Right cardiac atrium (tissue), 5 donors: ENCODE measurements at regions not wholly inside any gene's neighbourhood (a gene's known extent, or its start where the extent isn't known, plus 50 kb on each side); places are given as distances from the start of the nearest gene placed in this dataset.
A peak's percentile ranks its signal among the peaks of the same experiment; 100 is the strongest.
"Not testable (repeated sequence)": the region's sequence is repeated elsewhere in the genome, so short reads cannot be mapped to it uniquely, and the experiment has no call there.

Source experiments
- ATAC-seq, 2 donors: fragments of 200-7000 bp; cut with Tn5 transposase; one replicate each; pipeline versions ENCODE4 v1.8.0 to v1.9.1; 2020; ENCODE audit warnings: moderate library complexity in 2 of 2, mild to moderate bottlenecking in 1 of 2
- DNase-seq, 3 donors: peaks; one replicate each; pipeline ENCODE4 v3.0.0-alpha.2; 2020
- H3K27ac ChIP-seq: one replicate; pipeline ENCODE4 v1.5.1; 2013; ENCODE audit warnings: mild to moderate bottlenecking, low read length, control low read depth, moderate library complexity
- H3K27me3 ChIP-seq: one replicate; pipeline ENCODE4 v1.6.1; 2013; ENCODE audit not compliant: control insufficient read depth, insufficient read depth
- H3K4me1 ChIP-seq: one replicate; pipeline ENCODE4 v1.6.1; 2013; ENCODE audit warnings: low read length; ENCODE audit not compliant: control insufficient read depth, insufficient read depth
- H3K4me3 ChIP-seq: one replicate; pipeline ENCODE4 v1.5.1; 2013; ENCODE audit warnings: low read length, control low read depth
- H3K9me3 ChIP-seq: one replicate; pipeline ENCODE4 v1.6.1; 2013; ENCODE audit warnings: low read length; ENCODE audit not compliant: control insufficient read depth
- WGBS: extraction: QIAGEN DNeasy Blood & Tissue Kit; methylation state at CpG from one replicate; pipeline ENCODE4 v1.1.7; 2013; 5-methylcytosine and 5-hydroxymethylcytosine counted together
- intact Hi-C, 4 donors: fragments of 100-400 bp; cut with DNase I; formaldehyde crosslinking; loops; one replicate each; pipeline versions ENCODE4 v1.11.0 to v1.14.0; 2022 to 2023
- donor health status: healthy with polysubstance abuse.
- donor health status: DM: no; HTN: yes; CAD: no.
- donor health status: DM: no; HTN: no; CAD: no.
- donor health status: DM: no; HTN: yes; CAD: no; lungs with severe emphysema.
- donor health status: DM: yes; HTN: yes; CAD: no.

DNA sequence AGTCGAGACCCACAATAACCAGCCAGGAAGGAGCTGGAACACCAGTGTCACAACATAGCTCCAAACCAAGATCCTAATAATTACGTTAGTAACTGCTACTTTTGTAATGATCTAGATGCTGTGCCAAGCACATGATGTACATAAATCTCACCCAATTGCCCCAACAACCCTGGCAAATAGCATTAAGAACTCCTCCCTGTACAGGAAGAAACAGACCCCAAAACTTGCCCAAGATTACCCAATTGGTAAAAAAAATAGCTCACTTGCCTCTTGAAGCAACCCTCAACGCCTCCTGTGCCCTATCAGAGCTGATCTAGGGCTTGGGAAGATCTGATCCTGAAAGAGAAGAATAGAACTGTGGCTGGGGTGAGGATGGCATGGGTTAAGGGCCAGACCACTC lies 628.7 kb upstream of the AUTS2 start:
- WGBS: 92% methylated on average over 3 of the region's 3 CpGs
- Histone ChIP-seq H3K9me3 (no peaks in the 10 kb centered on the region), H3K4me1 (no peaks in the 10 kb centered on the region), H3K27me3 (no peaks in the 10 kb centered on the region), H3K27ac (no peak overlapping the region), H3K4me3 (no peak overlapping the region)
- ATAC-seq (no peak), DNase-seq (no peak)
- intact Hi-C loops: no loop called here

DNA sequence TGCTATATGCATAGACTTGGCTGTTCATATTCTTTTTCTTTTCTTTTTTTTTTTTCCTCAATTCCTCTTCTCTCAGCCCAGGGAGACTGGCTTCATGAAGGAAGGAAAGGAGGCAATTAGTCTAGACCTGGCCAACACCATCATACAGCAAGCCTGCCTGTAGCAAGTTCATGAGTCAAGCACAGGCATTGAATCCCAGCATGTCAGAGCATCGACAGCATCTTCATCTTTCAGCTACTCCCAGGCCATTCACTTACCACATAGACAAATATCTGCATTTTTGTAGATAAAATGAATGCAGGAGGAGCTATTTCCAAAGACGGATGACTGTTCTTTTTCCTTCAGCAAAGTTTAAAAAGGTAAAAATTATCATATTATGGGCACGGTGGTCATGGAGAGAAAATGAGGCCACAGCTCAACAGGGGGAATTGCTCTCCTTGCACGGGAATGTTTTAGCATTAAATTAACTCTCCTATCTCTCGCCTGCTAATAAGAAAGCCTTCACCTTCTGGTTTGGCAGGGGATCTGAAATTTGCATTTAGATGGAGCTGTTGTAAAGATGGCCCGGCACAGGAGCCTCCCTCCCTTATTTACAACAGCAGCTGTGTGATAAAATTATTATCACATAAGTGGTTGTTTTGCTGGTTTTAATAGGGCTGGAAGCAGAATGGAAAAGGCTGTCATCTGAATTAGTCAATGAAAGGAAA lies 626.5 kb upstream of the AUTS2 start:
- ATAC-seq (no peak), DNase-seq (no peak)
- no peaks in the 10 kb centered on the region for H3K27me3 ChIP-seq
- 64% methylated on average over 6 of the region's 6 CpGs for WGBS
- no peak overlapping the region for H3K27ac ChIP-seq
- H3K4me3 ChIP-seq: no peak overlapping the region
- no peaks in the 10 kb centered on the region for H3K9me3 ChIP-seq
- no peaks in the 10 kb centered on the region for H3K4me1 ChIP-seq
- intact Hi-C loops: no loop called here

DNA sequence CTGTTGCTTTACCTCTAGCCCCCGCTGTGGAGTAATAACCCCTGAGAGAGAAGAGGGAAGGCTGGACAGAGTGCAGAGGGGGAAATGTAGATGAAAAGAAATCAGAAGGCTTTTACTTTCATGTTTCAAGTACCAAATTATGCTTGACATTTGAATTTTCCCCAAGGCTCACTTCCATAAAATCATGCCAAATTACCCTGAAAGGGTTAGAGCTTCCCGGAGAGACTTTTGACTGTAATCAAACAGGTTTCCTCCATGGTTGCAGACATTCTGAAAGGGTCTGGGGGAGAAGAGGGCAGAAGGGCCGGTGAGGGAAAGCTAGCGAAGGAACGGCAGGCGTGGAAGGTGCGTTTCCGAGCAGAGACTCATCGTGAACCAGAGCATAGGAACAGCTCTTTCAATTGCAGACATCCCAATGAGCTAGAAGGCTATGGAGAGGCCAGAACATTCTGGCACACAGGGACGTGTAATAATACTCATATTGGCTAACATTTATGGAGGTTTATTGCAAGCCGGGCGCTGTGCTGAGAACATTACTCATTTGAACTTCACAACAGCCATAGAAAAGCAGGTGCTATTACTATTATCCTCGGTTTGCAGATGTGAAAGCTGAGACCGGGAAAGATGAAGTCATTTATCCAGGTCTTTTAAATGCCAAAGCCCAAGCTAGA lies 620.8 kb upstream of the AUTS2 start:
- Histone ChIP-seq H3K27me3 (no peaks in the 10 kb centered on the region), H3K27ac (no peak overlapping the region), H3K4me1 (no peaks in the 10 kb centered on the region), H3K9me3 (no peaks in the 10 kb centered on the region), H3K4me3 (no peak overlapping the region)
- no peak for DNase-seq
- 61% methylated on average over 14 of the region's 14 CpGs for WGBS
- intact Hi-C loops: no loop called here
- peak in 1 of 2 donors; percentile 26 for ATAC-seq

DNA sequence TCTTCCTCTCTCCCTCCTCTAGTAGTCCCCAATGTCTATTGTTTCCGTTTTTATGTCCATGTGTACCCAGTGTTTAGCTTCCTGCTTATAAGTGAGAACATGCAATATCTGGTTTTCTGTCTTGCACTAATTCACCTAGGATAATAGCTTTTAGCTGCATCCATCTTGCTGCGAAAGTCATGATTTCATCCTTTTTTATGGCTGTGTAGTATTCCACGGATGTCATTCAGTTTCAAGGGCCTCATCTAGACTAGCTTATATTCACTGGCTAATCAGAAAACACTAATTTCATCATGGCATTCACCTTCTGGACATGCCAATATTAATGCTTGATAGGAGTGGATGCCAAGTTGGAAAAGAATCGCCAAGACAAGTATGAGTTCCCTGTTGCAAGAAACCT lies 619.6 kb upstream of the AUTS2 start:
- ATAC-seq (no peak), DNase-seq (no peak)
- Histone ChIP-seq H3K27me3 (no peaks in the 10 kb centered on the region), H3K4me1 (no peaks in the 10 kb centered on the region), H3K9me3 (no peaks in the 10 kb centered on the region), H3K27ac (no peak overlapping the region), H3K4me3 (no peak overlapping the region)
- intact Hi-C loops: no loop called here
- WGBS: 96% methylated on average over 4 of the region's 4 CpGs

DNA sequence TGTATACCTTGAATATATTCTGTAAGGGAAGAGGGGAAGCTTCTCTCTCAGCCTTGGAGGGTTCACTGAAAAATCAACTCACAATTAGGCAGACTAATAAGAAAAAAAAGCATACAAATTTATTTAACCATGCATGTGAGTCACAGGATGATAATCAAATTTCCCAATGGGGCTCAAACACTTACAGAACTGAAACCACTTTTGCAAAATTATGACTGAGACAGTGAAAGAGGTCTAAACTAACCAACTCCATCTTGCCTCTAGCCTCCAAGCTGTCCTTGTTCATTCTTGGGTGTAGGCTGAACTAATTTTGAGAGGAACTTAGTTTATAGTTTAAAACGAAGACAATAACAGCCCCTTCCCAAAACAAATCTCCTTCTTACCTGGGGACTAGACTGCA lies 618.3 kb upstream of the AUTS2 start:
- WGBS: 37% methylated on average over 1 of the region's 1 CpG
- Histone ChIP-seq H3K27me3 (no peaks in the 10 kb centered on the region), H3K4me1 (no peaks in the 10 kb centered on the region), H3K27ac (no peak overlapping the region), H3K9me3 (no peaks in the 10 kb centered on the region), H3K4me3 (no peak overlapping the region)
- DNase-seq (no peak), ATAC-seq (no peak)
- intact Hi-C loops: no loop called here

DNA sequence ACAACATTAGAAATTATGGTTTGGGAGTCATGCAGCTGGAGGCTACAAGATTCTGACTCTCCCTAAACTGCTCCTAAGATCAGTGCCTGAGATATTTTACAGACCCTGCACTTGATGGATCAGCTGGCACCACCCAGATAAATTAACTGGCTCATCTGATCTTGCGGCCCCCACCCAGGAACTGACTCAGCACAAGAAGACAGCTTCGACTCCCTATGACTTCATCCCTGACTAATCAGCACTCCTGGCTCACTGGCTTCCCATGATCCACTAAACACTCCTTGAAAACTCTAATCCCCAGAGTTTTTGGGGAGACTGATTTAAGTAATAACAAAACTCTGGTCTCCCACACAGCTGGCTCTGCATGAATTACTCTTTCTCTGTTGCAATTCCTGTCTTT lies 617.8 kb upstream of the AUTS2 start:
- 32% methylated on average over 2 of the region's 2 CpGs for WGBS
- intact Hi-C loops, H3K4me3 ChIP-seq, H3K27me3 ChIP-seq, H3K4me1 ChIP-seq, H3K9me3 ChIP-seq, H3K27ac ChIP-seq: not testable (repeated sequence)
- ATAC-seq: peak in 1 of 2 donors; percentile 61
- peak in 2 of 3 donors; percentile 44 to 56 for DNase-seq

DNA sequence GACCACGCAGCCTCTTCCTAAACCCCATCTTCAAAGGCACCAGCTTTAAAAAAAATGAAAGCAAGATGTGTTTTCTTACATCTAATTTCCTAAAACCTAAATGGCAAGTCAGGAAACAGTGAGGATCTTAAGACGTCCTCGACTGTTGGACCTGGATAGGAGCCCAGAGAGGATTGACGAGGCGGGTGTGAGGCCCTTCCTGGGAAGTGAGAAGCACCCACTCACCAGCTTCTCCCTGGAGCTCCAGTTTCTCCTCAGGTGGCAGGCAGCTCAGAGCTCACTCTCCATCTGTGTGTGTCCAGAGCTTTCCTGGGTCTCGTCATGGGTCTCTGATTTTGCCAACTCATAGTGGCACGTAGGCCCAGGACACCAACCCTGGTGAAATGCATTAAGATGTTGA lies 614.0 kb upstream of the AUTS2 start:
- intact Hi-C loops: no loop called here
- H3K9me3 ChIP-seq: no peaks in the 10 kb centered on the region
- 45% methylated on average over 7 of the region's 7 CpGs for WGBS

DNA sequence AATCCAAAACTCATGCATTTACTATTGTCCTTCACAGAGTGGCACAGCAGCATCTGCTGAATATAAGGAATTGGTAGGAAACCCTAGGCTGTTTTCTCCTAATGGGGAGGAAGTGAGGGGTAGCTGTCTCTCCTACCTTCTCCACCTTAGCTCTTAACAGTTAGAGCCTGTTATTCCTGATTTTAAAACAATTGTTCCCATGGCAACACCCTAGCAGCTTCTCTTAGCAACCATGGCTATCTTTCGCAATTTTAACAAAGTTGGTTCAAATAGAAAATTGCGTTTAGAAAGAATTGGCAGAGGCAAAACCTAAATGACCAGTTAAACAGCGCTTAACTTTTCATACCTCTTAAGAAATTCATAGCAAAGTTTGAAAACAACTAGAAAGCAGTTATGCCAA lies 603.4 kb upstream of the AUTS2 start:
- no peaks in the 10 kb centered on the region for H3K4me1 ChIP-seq
- intact Hi-C loops: no loop called here
- no peak overlapping the region for H3K27ac ChIP-seq
- H3K27me3 ChIP-seq: no peaks in the 10 kb centered on the region
- 88% methylated on average over 3 of the region's 3 CpGs for WGBS
- ATAC-seq (no peak), DNase-seq (no peak)
- H3K4me3 ChIP-seq: no peak overlapping the region
- H3K9me3 ChIP-seq: no peaks in the 10 kb centered on the region

More for the DNA sequence above, 614.0 kb upstream of the AUTS2 start:
- no peak overlapping the region for H3K4me3 ChIP-seq
- H3K27me3 ChIP-seq: no peaks in the 10 kb centered on the region
- ATAC-seq: no peak
- H3K27ac ChIP-seq: no peak overlapping the region
- H3K4me1 ChIP-seq: no peaks in the 10 kb centered on the region
- no peak for DNase-seq

DNA sequence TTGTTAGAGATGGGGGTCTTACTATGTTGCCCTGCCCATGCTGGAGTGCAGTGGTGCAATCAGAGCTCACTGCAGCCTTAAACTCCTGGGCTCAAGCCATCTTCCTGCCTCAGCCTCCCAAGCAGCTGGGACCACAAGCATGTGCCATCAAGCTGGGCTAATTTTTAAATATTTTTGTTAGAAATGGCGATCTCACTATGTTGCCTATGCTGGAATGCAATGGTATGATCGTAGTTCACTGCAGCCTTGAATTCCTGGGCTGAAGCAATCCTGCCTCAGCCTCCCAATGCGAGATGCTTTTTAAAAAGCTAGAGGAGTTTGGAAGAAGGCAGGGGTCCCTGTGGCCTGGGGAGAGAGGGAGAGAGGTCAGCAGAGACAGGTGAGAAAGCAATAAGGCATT lies 600.1 kb upstream of the AUTS2 start:
- Histone ChIP-seq H3K9me3 (peaks cover 2% of the 10 kb centered on the region), H3K4me1 (no peaks in the 10 kb centered on the region), H3K27ac (no peak overlapping the region), H3K27me3 (no peaks in the 10 kb centered on the region), H3K4me3 (no peak overlapping the region)
- 89% methylated on average over 3 of the region's 3 CpGs for WGBS
- ATAC-seq (no peak), DNase-seq (no peak)
- intact Hi-C loops: no loop called here

DNA sequence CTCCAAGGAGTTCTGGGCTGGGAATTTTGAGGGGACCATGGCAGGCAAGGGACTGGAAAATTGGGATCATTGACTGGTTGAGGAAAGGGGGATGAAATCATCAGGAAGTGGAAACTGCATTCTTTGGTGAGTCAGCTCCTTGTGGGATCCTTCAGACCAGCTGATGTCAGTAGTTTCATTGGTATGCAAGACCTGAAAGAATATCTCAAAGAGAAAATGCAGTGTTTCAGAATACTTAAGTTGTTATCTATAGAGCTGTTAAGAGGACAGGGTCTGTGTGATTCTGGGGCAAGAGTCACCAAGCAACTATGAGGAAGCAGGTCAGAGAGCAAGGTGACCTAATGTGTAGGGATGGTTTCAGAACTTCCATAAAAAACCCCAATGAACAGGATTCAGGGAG lies 595.9 kb upstream of the AUTS2 start:
- intact Hi-C loops: no loop called here
- ATAC-seq (no peak), DNase-seq (no peak)
- Histone ChIP-seq H3K4me1 (no peaks in the 10 kb centered on the region), H3K27me3 (no peaks in the 10 kb centered on the region), H3K27ac (no peak overlapping the region), H3K9me3 (peaks cover 2% of the 10 kb centered on the region), H3K4me3 (no peak overlapping the region)

DNA sequence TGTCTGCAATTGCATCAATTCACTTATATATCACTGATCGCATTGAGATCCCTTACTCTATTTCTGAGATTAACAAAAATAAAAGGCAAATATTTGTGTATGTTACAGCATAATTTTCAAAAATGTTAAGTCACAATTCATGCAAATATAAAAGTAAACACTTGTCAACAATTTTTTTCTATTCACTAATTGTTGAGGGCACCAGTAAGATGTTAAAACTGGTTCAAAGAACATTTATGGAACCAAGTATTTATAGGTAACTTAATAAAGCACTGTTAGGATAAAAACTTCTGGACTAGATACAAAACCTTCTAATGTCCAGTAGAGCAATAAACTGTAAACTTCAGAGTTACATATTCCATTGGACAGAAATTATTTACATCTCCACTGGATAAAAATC lies 586.1 kb upstream of the AUTS2 start:
- no peak overlapping the region for H3K4me3 ChIP-seq
- intact Hi-C loops: no loop called here
- ATAC-seq: no peak
- 98% methylated on average over 1 of the region's 1 CpG for WGBS
- no peaks in the 10 kb centered on the region for H3K9me3 ChIP-seq
- DNase-seq: no peak
- no peaks in the 10 kb centered on the region for H3K4me1 ChIP-seq
- H3K27me3 ChIP-seq: no peaks in the 10 kb centered on the region
- no peak overlapping the region for H3K27ac ChIP-seq

DNA sequence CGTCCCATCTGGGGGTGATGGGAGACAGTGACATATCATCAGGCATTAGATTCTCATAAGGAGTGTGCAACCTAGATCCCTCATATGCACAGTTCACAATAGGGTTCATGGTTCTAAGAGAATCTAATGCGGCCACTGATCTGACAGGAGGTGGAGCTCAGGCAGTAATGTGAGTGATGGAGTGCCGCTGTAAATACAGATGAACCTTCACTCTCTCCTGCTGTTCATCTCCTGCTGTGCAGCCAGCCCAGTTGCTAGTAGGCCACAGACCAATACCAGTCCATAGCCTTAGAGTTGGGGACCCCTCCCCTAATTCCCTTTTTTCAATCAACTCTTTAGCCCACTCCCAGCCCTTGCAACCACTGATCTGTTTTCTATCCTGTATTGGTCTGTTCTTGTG lies 581.1 kb upstream of the AUTS2 start:
- WGBS: 89% methylated on average over 3 of the region's 3 CpGs
- ATAC-seq: no peak
- intact Hi-C loops: no loop called here

More for the DNA sequence above, 581.1 kb upstream of the AUTS2 start:
- Histone ChIP-seq H3K27me3 (no peaks in the 10 kb centered on the region), H3K4me3 (no peak overlapping the region), H3K9me3 (no peaks in the 10 kb centered on the region), H3K27ac (no peak overlapping the region), H3K4me1 (no peaks in the 10 kb centered on the region)
- DNase-seq: no peak
